H1 (cell line): ENCODE measurements at regions not wholly inside any gene's neighbourhood (a gene's known extent, or its start where the extent isn't known, plus 50 kb on each side); places are given as distances from the start of the nearest gene placed in this dataset.

Experiments
- CTCF ChIA-PET: fragments of 300-600 bp; sonication (Branson Sonifier 250); formaldehyde crosslinking; loops from one replicate; lab custom pipeline; 2021; ENCODE audit not compliant: partially characterized antibody; lab: Charles Lee
- POLR2A ChIA-PET: fragments of 300-600 bp; sonication (Branson Sonifier 250); formaldehyde crosslinking; loops from one replicate; lab custom pipeline; 2021; ENCODE audit warnings: inconsistent platforms; ENCODE audit not compliant: partially characterized antibody; lab: Charles Lee
- DNase-seq, 2 experiments: peaks; one replicate each; pipeline versions ENCODE4 v3.0.0 to v3.0.0-alpha.2; 2010 to 2022; ENCODE audit warnings: low spot score in 2 of 2, low read depth in 1 of 2, mixed read lengths in 1 of 2
- FAIRE-seq: peaks from 2 replicates; lab custom pipeline; 2011; peaks lifted over from hg19 to GRCh38; lab: Jason Lieb, UNC
- H2AFZ ChIP-seq: 2 replicates; pipeline ENCODE4 v1.8.1; 2012; ENCODE audit warnings: low read length, inconsistent platforms
- H2AK5ac ChIP-seq: 2 replicates; pipeline ENCODE4 v1.6.1; 2013; ENCODE audit warnings: low read depth, low read length
- H2BK120ac ChIP-seq: replicated peaks from 2 replicates; pipeline ENCODE3; 2013; ENCODE audit warnings: low read depth, low read length, inconsistent platforms
- H2BK12ac ChIP-seq: 2 replicates; pipeline ENCODE4 v1.6.1; 2013; ENCODE audit warnings: low read depth, low read length
- H2BK15ac ChIP-seq: 2 replicates; pipeline ENCODE4 v1.6.1; 2013; ENCODE audit warnings: low read length
- H2BK20ac ChIP-seq: 2 replicates; pipeline ENCODE4 v1.6.1; 2013; ENCODE audit warnings: low read length
- H2BK5ac ChIP-seq: 2 replicates; pipeline ENCODE4 v1.6.1; 2013; ENCODE audit warnings: low read depth, low read length
- H3K14ac ChIP-seq: 2 replicates; pipeline ENCODE4 v1.6.1; 2013; ENCODE audit warnings: inconsistent platforms; ENCODE audit not compliant: insufficient read length
- H3K18ac ChIP-seq: 2 replicates; pipeline ENCODE4 v1.6.1; 2013; ENCODE audit warnings: low read length; ENCODE audit errors: extremely low read depth
- H3K23ac ChIP-seq: 2 replicates; pipeline ENCODE4 v1.6.1; 2013; ENCODE audit warnings: inconsistent platforms; ENCODE audit not compliant: insufficient read length
- H3K23me2 ChIP-seq: 2 replicates; pipeline ENCODE4 v1.6.1; 2013; ENCODE audit warnings: low read depth, low read length
- H3K27ac ChIP-seq: 2 replicates; pipeline ENCODE4 v1.6.1; 2011; ENCODE audit warnings: low read depth, low read length, inconsistent platforms
- H3K27me3 ChIP-seq, 4 experiments: replicated peaks in 1 of 4; 1 replicate in 1 of 4; 2 replicates in 3 of 4; pipeline versions ENCODE4 v1.6.1 to v1.8.1; 2011 to 2013; ENCODE audit warnings: low read length in 3 of 4, mild to moderate bottlenecking in 3 of 4, inconsistent platforms in 2 of 4, mixed read lengths in 2 of 4, moderate library complexity in 1 of 4; ENCODE audit not compliant: control insufficient read depth in 3 of 4, insufficient read depth in 3 of 4; ENCODE audit errors: extremely low read depth in 1 of 4
- H3K36me3 ChIP-seq, 4 experiments: 2 replicates each; pipeline versions ENCODE4 v1.6.1 to v1.8.1; 2011 to 2013; ENCODE audit warnings: mild to moderate bottlenecking in 4 of 4, low read length in 3 of 4, moderate library complexity in 2 of 4, control low read depth in 1 of 4, inconsistent platforms in 1 of 4; ENCODE audit not compliant: insufficient read depth in 4 of 4, control insufficient read depth in 2 of 4
- H3K4ac ChIP-seq: replicated peaks from 2 replicates; pipeline ENCODE3; 2013; ENCODE audit warnings: low read length, low read depth, mixed read lengths, inconsistent platforms; ENCODE audit not compliant: insufficient read length
- H3K4me1 ChIP-seq, 4 experiments: replicated peaks in 1 of 4; 1 replicate in 1 of 4; 2 replicates in 3 of 4; pipeline versions ENCODE4 v1.6.1 to v1.8.1; 2011 to 2013; ENCODE audit warnings: low read length in 3 of 4, inconsistent platforms in 2 of 4, mixed read lengths in 1 of 4; ENCODE audit not compliant: insufficient read depth in 4 of 4, control insufficient read depth in 3 of 4
- H3K4me2 ChIP-seq, 2 experiments: 2 replicates each; pipeline versions ENCODE4 v1.6.1 to v1.8.1; 2011 to 2013; ENCODE audit warnings: low read depth in 2 of 2, low read length in 2 of 2, control low read depth in 1 of 2, inconsistent platforms in 1 of 2, mild to moderate bottlenecking in 1 of 2; ENCODE audit not compliant: insufficient read depth in 1 of 2
- H3K4me3 ChIP-seq, 4 experiments: fragments of 200-600, 300-600 bp in 1 of 4; sonication (generic), shearing (Covaris generic), sonication (Bioruptor Twin) in 1 of 4; 2 replicates each; pipeline versions ENCODE4 v1.5.1 to v1.8.1; 2011 to 2016; ENCODE audit warnings: low read length in 4 of 4, low read depth in 3 of 4, control low read depth in 2 of 4, inconsistent platforms in 2 of 4, mild to moderate bottlenecking in 2 of 4, mixed read lengths in 1 of 4, moderate library complexity in 1 of 4; ENCODE audit not compliant: insufficient read depth in 2 of 4; ENCODE audit errors: extremely low read depth in 1 of 4
- H3K56ac ChIP-seq: replicated peaks from 2 replicates; pipeline ENCODE3; 2013; ENCODE audit warnings: low read depth, mild to moderate bottlenecking, mixed read lengths, low read length, inconsistent platforms; ENCODE audit not compliant: insufficient read length
- H3K79me1 ChIP-seq: 2 replicates; pipeline ENCODE4 v1.6.1; 2013; ENCODE audit warnings: low read depth, low read length, control low read depth
- H3K79me2 ChIP-seq, 2 experiments: 2 replicates each; pipeline versions ENCODE4 v1.6.1 to v1.8.1; 2012 to 2013; ENCODE audit warnings: low read length in 2 of 2, mild to moderate bottlenecking in 2 of 2, inconsistent platforms in 1 of 2; ENCODE audit not compliant: insufficient read depth in 2 of 2, control insufficient read depth in 1 of 2
- H3K9ac ChIP-seq, 4 experiments: replicated peaks in 1 of 4; 1 replicate in 1 of 4; 2 replicates in 3 of 4; pipeline versions ENCODE4 v1.6.1 to v1.8.1; 2011 to 2013; ENCODE audit warnings: low read depth in 3 of 4, low read length in 3 of 4, control low read depth in 2 of 4, mild to moderate bottlenecking in 2 of 4, moderate library complexity in 2 of 4, inconsistent platforms in 1 of 4; ENCODE audit errors: extremely low read depth in 1 of 4
- H3K9me3 ChIP-seq, 2 experiments: 2 replicates each; pipeline versions ENCODE4 v1.6.1 to v1.8.1; 2012 to 2013; ENCODE audit warnings: mild to moderate bottlenecking in 2 of 2, moderate library complexity in 2 of 2, control low read depth in 1 of 2, inconsistent platforms in 1 of 2, low read depth in 1 of 2, low read length in 1 of 2, mixed read lengths in 1 of 2; ENCODE audit not compliant: insufficient read depth in 2 of 2
- H4K20me1 ChIP-seq, 2 experiments: replicated peaks in 1 of 2; 2 replicates each; pipeline versions ENCODE3 to v1.8.1; 2011 to 2013; ENCODE audit warnings: inconsistent platforms in 2 of 2, low read length in 2 of 2, mild to moderate bottlenecking in 1 of 2; ENCODE audit not compliant: insufficient read depth in 2 of 2, control insufficient read depth in 1 of 2
- H4K5ac ChIP-seq: 2 replicates; pipeline ENCODE4 v1.6.1; 2013; ENCODE audit warnings: low read length, low read depth, mixed read lengths, inconsistent platforms; ENCODE audit not compliant: insufficient read length
- H4K8ac ChIP-seq: 2 replicates; pipeline ENCODE4 v1.8.0; 2013; ENCODE audit warnings: mild to moderate bottlenecking, moderate library complexity, low read length, inconsistent platforms; ENCODE audit not compliant: insufficient read depth; ENCODE audit errors: extremely low read depth
- H4K91ac ChIP-seq: replicated peaks from 2 replicates; pipeline ENCODE3; 2013; ENCODE audit warnings: low read length, mixed read lengths, inconsistent platforms; ENCODE audit not compliant: insufficient read length
- EZH2 ChIP-seq: fragments of 200-600 bp; sonication (generic); IDR thresholded peaks from 2 replicates; pipeline ENCODE4 v1.7.1; 2012; ENCODE audit warnings: low read depth, mild to moderate bottlenecking, moderate library complexity, low read length, inconsistent platforms; ENCODE audit not compliant: severe bottlenecking
- KDM1A ChIP-seq: fragments of 200-600, 300-600 bp; sonication (generic); IDR thresholded peaks from 2 replicates; pipeline ENCODE4 v1.7.1; 2016; ENCODE audit warnings: mild to moderate bottlenecking, low read length, borderline replicate concordance
- KDM4A ChIP-seq: IDR thresholded peaks from one replicate; pipeline ENCODE4 v1.7.1; 2012; ENCODE audit warnings: low read depth, mild to moderate bottlenecking, moderate library complexity, low read length, inconsistent platforms; ENCODE audit not compliant: severe bottlenecking
- PHF8 ChIP-seq: fragments of 200-600 bp; sonication (generic); conservative IDR thresholded peaks from 2 replicates; pipeline ENCODE4 v1.7.1; 2012; ENCODE audit warnings: low read depth, mild to moderate bottlenecking, inconsistent platforms, low read length, moderate library complexity
- POLR2AphosphoS5 ChIP-seq: IDR thresholded peaks from 2 replicates; pipeline ENCODE4 v1.6.1; 2011; ENCODE audit warnings: low read depth, low read length
- POU5F1 ChIP-seq: IDR thresholded peaks from 2 replicates; pipeline ENCODE4 v1.6.1; 2011; ENCODE audit warnings: low read depth, mild to moderate bottlenecking, low read length, moderate library complexity
- SAP30 ChIP-seq: fragments of 300-600 bp; sonication (generic); IDR thresholded peaks from 2 replicates; pipeline ENCODE4 v1.7.1; 2012; ENCODE audit warnings: low read length, moderate library complexity, mild to moderate bottlenecking, inconsistent platforms; ENCODE audit not compliant: insufficient read depth, insufficient replicate concordance
- TBP ChIP-seq: IDR thresholded peaks from 2 replicates; pipeline ENCODE4 v1.6.1; 2011; ENCODE audit warnings: low read depth, low read length, improper control_type of control experiment
- WGBS, 2 experiments: shearing (Covaris generic) in 1 of 2; methylation state at CpG; one replicate each; pipeline versions ENCODE4 v1.1.6 to v1.1.7; 2013 to 2015; ENCODE audit warnings: low lambda C conversion rate in 2 of 2, mixed read lengths in 2 of 2, inconsistent platforms in 1 of 2, low coverage in 1 of 2, missing lambda C conversion rate in 1 of 2; ENCODE audit not compliant: insufficient replicate concordance in 2 of 2, insufficient coverage in 1 of 2, insufficient read length in 1 of 2; ENCODE audit errors: extremely low coverage in 1 of 2, missing lambda C conversion rate in 1 of 2; 5-methylcytosine and 5-hydroxymethylcytosine counted together

DNA sequence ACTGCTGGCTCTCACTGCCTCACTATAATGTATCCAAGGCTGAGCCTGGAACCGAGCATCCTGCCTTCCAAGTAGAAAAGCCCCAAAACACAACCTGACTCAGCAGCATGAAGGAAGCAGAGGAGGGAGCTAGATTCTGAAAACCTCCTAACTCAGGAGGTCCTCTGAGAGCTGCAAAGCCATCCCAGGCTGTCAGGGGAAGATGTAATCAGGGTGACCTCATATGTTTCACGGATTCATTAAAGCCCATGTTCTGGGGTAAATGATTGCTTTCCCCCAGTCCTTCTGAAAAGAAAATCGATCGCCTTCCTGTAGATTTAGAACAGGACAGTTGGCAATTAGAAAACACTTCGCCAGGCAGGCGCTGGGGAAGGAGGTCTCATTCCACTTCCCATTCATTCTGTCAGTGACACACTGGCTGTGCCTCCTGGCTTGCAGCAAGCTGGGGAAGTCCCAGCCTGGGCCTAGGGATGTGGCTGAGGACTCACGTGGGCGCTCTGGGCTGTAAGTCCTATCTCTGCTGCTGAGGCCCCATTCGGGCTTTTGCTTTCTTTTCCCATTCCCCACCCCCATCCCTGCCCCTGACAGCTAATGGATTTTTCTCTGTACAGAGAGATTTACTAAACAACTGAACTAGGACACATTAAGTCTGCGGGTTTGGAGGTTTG, 75.7 kb upstream of the TMEM132E start:
- 80% methylated on average over 10 of the region's 10 CpGs; no CpG with 5 or more reads in 1 of the 2 experiments for WGBS, 2 experiments
- H2AK5ac ChIP-seq = no peak overlapping the region
- no peaks in the 10 kb centered on the region for H3K79me2 ChIP-seq
- CTCF ChIA-PET = interaction anchor here (0.9 to 2.5 kb wide), 13 partner anchors 10 to 142 kb away, joined by 3 to 12 read pairs (median 4); no protein-coding TSS in a partner anchor
- H3K4me2 ChIP-seq = no peak overlapping the region
- H2BK20ac ChIP-seq = no peak overlapping the region
- H2BK15ac ChIP-seq = no peak overlapping the region
- H3K18ac ChIP-seq = no peak overlapping the region
- DNase-seq (no peak), FAIRE-seq (no peak)
- H3K9me3 ChIP-seq = no peaks in the 10 kb centered on the region
- no peak overlapping the region for H4K8ac ChIP-seq
- peaks cover 0 to 15% (median 1%) of the 10 kb centered on the region in 4 experiments; a peak in 3 of 7 replicates for H3K27me3 ChIP-seq
- H3K27ac ChIP-seq = no peak overlapping the region
- H3K36me3 ChIP-seq = no peaks in the 10 kb centered on the region
- no peak overlapping the region for H2BK5ac ChIP-seq
- no peak overlapping the region for H3K23ac ChIP-seq
- H3K23me2 ChIP-seq = no peaks in the 10 kb centered on the region; the same call in 1 of the 2 replicates
- H3K79me1 ChIP-seq = no peaks in the 10 kb centered on the region
- no peak overlapping the region for H3K14ac ChIP-seq
- H3K4ac ChIP-seq = no peak overlapping the region
- no peak overlapping the region for H2AFZ ChIP-seq
- no peak overlapping the region for H4K91ac ChIP-seq
- TF ChIP-seq POU5F1 = no peak
- TF ChIP-seq KDM1A = no peak
- TF ChIP-seq SAP30 = no peak
- TF ChIP-seq POLR2AphosphoS5 = no peak
- TF ChIP-seq KDM4A = no peak
- TF ChIP-seq TBP = no peak
- TF ChIP-seq PHF8 = no peak
- no peak for TF ChIP-seq EZH2
- TF ChIP-seq, all 59 proteins: peak for 0
- POLR2A ChIA-PET = no interaction called here
- no peaks in the 10 kb centered on the region for H3K4me1 ChIP-seq
- H2BK120ac ChIP-seq = no peak overlapping the region
- no peak overlapping the region for H3K9ac ChIP-seq
- H4K20me1 ChIP-seq = no peaks in the 10 kb centered on the region
- H4K5ac ChIP-seq = no peak overlapping the region
- H2BK12ac ChIP-seq = no peak overlapping the region
- no peak overlapping the region for H3K56ac ChIP-seq
- no peak overlapping the region for H3K4me3 ChIP-seq
